GM23338 (cell line): ENCODE measurements at regions not wholly inside any gene's neighbourhood (a gene's known extent, or its start where the extent isn't known, plus 50 kb on each side); places are given as distances from the start of the nearest gene placed in this dataset.

ENCODE experiments used
- CREB1 ChIP-seq: fragments of 250-450 bp; sonication (Bioruptor Pico); IDR thresholded peaks from 2 replicates; pipeline ENCODE4 v1.5.0; 2020; ENCODE audit warnings: low read depth, mild to moderate bottlenecking, moderate library complexity
- CTCF ChIP-seq, 2 experiments: fragments of 200-600 bp in 1 of 2; sonication (generic) in 1 of 2; conservative IDR thresholded peaks; 2 replicates each; pipeline versions ENCODE4 v1.5.1 to v1.6.1; 2016 to 2017; ENCODE audit warnings: antibody characterized with exemption in 2 of 2, low read depth in 2 of 2, mild to moderate bottlenecking in 2 of 2, moderate library complexity in 1 of 2
- EZH2 ChIP-seq: fragments of 200-600 bp; sonication (generic); IDR thresholded peaks from one replicate; pipeline ENCODE4 v1.8.0; 2017; ENCODE audit warnings: antibody characterized with exemption, mild to moderate bottlenecking, low read depth; ENCODE audit not compliant: unreplicated experiment
- EZH2phosphoT487 ChIP-seq: fragments of 200-600 bp; sonication (generic); IDR thresholded peaks from one replicate; pipeline ENCODE4 v1.8.1; 2018; ENCODE audit warnings: antibody characterized with exemption; ENCODE audit not compliant: unreplicated experiment
- JUNB ChIP-seq: IDR thresholded peaks from one replicate; pipeline ENCODE4 v1.6.1; 2016; ENCODE audit warnings: antibody characterized with exemption; ENCODE audit not compliant: unreplicated experiment
- NANOG ChIP-seq: IDR thresholded peaks from 2 replicates; pipeline ENCODE4 v1.6.1; 2016; ENCODE audit warnings: antibody characterized with exemption, borderline replicate concordance
- POLR2AphosphoS5 ChIP-seq: IDR thresholded peaks from 2 replicates; pipeline ENCODE4 v1.6.1; 2016; ENCODE audit warnings: antibody characterized with exemption, low read depth
- REST ChIP-seq: IDR thresholded peaks from one replicate; pipeline ENCODE4 v1.6.1; 2018; ENCODE audit warnings: antibody characterized with exemption; ENCODE audit not compliant: unreplicated experiment
- STAT1 ChIP-seq: IDR thresholded peaks from one replicate; pipeline ENCODE4 v1.6.1; 2016; ENCODE audit warnings: antibody characterized with exemption; ENCODE audit not compliant: unreplicated experiment
- ZNF331 ChIP-seq: fragments of 250-450 bp; sonication (Bioruptor Pico); IDR thresholded peaks from 2 replicates; pipeline ENCODE4 v1.5.0; 2020; ENCODE audit warnings: low read depth, mild to moderate bottlenecking, moderate library complexity
- TF ChIP-seq, protein P1 (sequence below): IDR thresholded peaks from 2 replicates; pipeline ENCODE4 v1.6.1; 2016; ENCODE audit warnings: antibody characterized with exemption

DNA sequence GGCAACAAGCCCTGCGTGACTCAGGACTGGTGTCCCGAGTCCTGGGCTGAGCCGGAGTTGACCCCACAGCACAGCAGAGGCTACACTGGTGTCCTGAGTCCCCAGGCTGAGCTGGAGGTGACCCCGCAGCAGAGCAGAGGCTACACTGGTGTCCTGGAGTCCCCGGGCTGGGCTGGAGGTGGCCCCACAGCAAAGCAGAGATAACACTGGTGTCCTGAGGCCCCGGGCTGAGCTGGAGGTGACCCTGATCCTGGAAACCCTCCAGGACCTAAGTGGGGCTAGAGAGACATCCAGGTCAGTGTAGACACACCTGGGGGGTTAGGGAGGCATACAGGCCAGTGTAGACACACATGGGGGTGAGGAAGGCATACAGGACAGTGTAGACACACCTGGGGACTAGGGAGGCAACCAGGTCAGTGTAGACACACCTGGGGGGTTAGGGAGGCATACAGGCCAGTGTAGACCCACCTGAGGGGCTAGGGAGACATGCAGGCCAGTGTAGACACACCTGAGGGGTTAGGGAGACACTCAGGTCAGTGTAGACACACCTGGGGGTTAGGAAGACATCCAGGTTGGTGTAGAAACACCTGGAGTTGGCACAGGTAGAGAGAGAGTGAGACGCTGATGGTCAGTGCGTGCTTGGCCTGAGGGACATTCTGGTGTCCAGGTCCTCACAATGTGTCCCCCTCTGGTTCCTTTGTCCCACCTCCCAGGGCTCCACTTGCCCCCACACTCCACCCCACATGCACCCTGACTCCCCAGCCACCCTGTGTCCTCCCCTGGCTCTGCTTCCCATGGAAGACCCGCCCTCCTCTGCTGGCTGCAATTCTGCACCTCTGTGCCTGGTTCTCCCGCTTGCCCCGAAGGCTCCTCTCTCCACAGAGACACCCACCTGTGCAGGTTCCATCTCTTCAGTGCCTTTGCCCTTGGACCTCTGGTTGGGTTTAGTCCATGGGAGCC, 321.6 kb upstream of the SFSWAP start:
- TF ChIP-seq CTCF (conservative IDR thresholded peaks at IDR 0.05; ENCODE audit: low read depth in 2 of 2) (no peak), EZH2phosphoT487 (no peak), EZH2 (no peak), POLR2AphosphoS5 (no peak), REST (no peak), CREB1 (no peak), NANOG (no peak), JUNB (no peak), STAT1 (no peak), ZNF331 (CRISPR knock-in tag) (no peak)
- TF ChIP-seq, protein P1, sequence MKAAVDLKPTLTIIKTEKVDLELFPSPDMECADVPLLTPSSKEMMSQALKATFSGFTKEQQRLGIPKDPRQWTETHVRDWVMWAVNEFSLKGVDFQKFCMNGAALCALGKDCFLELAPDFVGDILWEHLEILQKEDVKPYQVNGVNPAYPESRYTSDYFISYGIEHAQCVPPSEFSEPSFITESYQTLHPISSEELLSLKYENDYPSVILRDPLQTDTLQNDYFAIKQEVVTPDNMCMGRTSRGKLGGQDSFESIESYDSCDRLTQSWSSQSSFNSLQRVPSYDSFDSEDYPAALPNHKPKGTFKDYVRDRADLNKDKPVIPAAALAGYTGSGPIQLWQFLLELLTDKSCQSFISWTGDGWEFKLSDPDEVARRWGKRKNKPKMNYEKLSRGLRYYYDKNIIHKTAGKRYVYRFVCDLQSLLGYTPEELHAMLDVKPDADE, result no peak
